Lower leg skin (tissue), 4 donors: ENCODE measurements at regions not wholly inside any gene's neighbourhood (a gene's known extent, or its start where the extent isn't known, plus 50 kb on each side); places are given as distances from the start of the nearest gene placed in this dataset.

Source experiments
- DNase-seq, 2 donors: peaks; one replicate each; pipeline ENCODE4 v3.0.0-alpha.2; 2019; ENCODE audit warnings: low spot score in 2 of 2
- H3K4me3 ChIP-seq: fragments of 200-600 bp; sonication (generic); 2 replicates; pipeline ENCODE4 v1.5.1; 2017; ENCODE audit warnings: mild to moderate bottlenecking, low read depth; ENCODE audit not compliant: poor library complexity, severe bottlenecking
- CTCF ChIP-seq, 3 donors: fragments of 450-650 bp; IDR thresholded peaks; one replicate each; pipeline ENCODE4 v1.5.1; 2016; ENCODE audit warnings: antibody characterized with exemption in 3 of 3, mild to moderate bottlenecking in 3 of 3, moderate library complexity in 2 of 3
- POLR2A ChIP-seq, 2 donors: fragments of 450-650 bp; IDR thresholded peaks; one replicate each; pipeline ENCODE4 v1.6.1; 2016 to 2017; ENCODE audit warnings: antibody characterized with exemption in 2 of 2, mild to moderate bottlenecking in 1 of 2, moderate library complexity in 1 of 2
- WGBS, 2 donors: methylation state at CpG; one replicate each; pipeline ENCODE4 v1.1.5; 2018; 5-methylcytosine and 5-hydroxymethylcytosine counted together
- intact Hi-C: fragments of 100-400 bp; cut with DNase I; formaldehyde crosslinking; loops from one replicate; pipeline ENCODE4 v1.15.0; 2023; ENCODE audit warnings: low total_unique reads

- peak; percentile 15 to 81 for DNase-seq
- no peak overlapping the region for H3K4me3 ChIP-seq
- peak in 1 of 3 donors; percentile 11 for TF ChIP-seq CTCF (IDR thresholded peaks at IDR 0.05)
- TF ChIP-seq POLR2A (IDR thresholded peaks at IDR 0.05): no peak
- 32 to 40% methylated on average over 3 of the region's 3 CpGs for WGBS, 2 donors
- intact Hi-C loops: no loop called here
Observed at GRCh38 chr17:45719335-45720071, 64.6 kb upstream of the CRHR1 start.

GRCh38 chr17:45720386-45720785 lies 63.7 kb upstream of the CRHR1 start:
- WGBS, 2 donors: 77 to 79% methylated on average over 11 of the region's 11 CpGs
- intact Hi-C loops: no loop called here
- DNase-seq: peak in 1 of 2 donors; percentile 80

GRCh38 chr17:45722161-45722560 lies 62.0 kb upstream of the CRHR1 start:
- peak in 1 of 2 donors; percentile 60 for DNase-seq
- WGBS, 2 donors: 34 to 38% methylated on average over 7 of the region's 7 CpGs
- intact Hi-C loops: no loop called here
- H3K4me3 ChIP-seq: no peak overlapping the region
- TF ChIP-seq POLR2A (IDR thresholded peaks at IDR 0.05): no peak
- no peak for TF ChIP-seq CTCF (IDR thresholded peaks at IDR 0.05)

More at GRCh38 chr17:45720386-45720785, 63.7 kb upstream of the CRHR1 start:
- H3K4me3 ChIP-seq: no peak overlapping the region
- no peak for TF ChIP-seq CTCF (IDR thresholded peaks at IDR 0.05)

GRCh38 chr17:45729294-45729907 lies 54.7 kb upstream of the CRHR1 start:
- peak in 1 of 2 donors; percentile 13 for DNase-seq
- TF ChIP-seq POLR2A (IDR thresholded peaks at IDR 0.05) (no peak), CTCF (IDR thresholded peaks at IDR 0.05) (no peak)
- intact Hi-C loops: no loop called here

GRCh38 chr17:45730192-45730591 lies 53.9 kb upstream of the CRHR1 start:
- DNase-seq: peak in 1 of 2 donors; percentile 18
- 96 to 98% methylated on average over 2 of the region's 2 CpGs for WGBS, 2 donors
- intact Hi-C loops: loop anchor here (10.0 kb wide), 1 partner anchor 95 kb away; no protein-coding TSS in a partner anchor

More at GRCh38 chr17:45729294-45729907, 54.7 kb upstream of the CRHR1 start:
- 58 to 63% methylated on average over 5 of the region's 5 CpGs for WGBS, 2 donors
- H3K4me3 ChIP-seq: no peak overlapping the region

More at GRCh38 chr17:45730192-45730591, 53.9 kb upstream of the CRHR1 start:
- no peak for TF ChIP-seq CTCF (IDR thresholded peaks at IDR 0.05)
- no peak for TF ChIP-seq POLR2A (IDR thresholded peaks at IDR 0.05)
- no peak overlapping the region for H3K4me3 ChIP-seq
